ENCODE measurements at regions not wholly inside any gene's neighbourhood (a gene's known extent, or its start where the extent isn't known, plus 50 kb on each side); places are given as distances from the start of the nearest gene placed in this dataset.
"Not testable (repeated sequence)": the region's sequence is repeated elsewhere in the genome, so short reads cannot be mapped to it uniquely, and the experiment has no call there.

- TF ChIP-seq, protein P1, sequence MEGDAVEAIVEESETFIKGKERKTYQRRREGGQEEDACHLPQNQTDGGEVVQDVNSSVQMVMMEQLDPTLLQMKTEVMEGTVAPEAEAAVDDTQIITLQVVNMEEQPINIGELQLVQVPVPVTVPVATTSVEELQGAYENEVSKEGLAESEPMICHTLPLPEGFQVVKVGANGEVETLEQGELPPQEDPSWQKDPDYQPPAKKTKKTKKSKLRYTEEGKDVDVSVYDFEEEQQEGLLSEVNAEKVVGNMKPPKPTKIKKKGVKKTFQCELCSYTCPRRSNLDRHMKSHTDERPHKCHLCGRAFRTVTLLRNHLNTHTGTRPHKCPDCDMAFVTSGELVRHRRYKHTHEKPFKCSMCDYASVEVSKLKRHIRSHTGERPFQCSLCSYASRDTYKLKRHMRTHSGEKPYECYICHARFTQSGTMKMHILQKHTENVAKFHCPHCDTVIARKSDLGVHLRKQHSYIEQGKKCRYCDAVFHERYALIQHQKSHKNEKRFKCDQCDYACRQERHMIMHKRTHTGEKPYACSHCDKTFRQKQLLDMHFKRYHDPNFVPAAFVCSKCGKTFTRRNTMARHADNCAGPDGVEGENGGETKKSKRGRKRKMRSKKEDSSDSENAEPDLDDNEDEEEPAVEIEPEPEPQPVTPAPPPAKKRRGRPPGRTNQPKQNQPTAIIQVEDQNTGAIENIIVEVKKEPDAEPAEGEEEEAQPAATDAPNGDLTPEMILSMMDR (IDR thresholded peaks at IDR 0.05): no peak
- no peak for DNase-seq (ENCODE audit: low spot score)
- Histone ChIP-seq H3K36me3 (no peaks in the 10 kb centered on the region), H3K4me3 (no peak overlapping the region), H3K27me3 (no peaks in the 10 kb centered on the region), H3K4me1 (no peaks in the 10 kb centered on the region), H3K9me3 (no peaks in the 10 kb centered on the region), H3K27ac (no peak overlapping the region)
Measured at GRCh38 chr10:4150676-4151075, 365.7 kb upstream of the KLF6 start.

DNA sequence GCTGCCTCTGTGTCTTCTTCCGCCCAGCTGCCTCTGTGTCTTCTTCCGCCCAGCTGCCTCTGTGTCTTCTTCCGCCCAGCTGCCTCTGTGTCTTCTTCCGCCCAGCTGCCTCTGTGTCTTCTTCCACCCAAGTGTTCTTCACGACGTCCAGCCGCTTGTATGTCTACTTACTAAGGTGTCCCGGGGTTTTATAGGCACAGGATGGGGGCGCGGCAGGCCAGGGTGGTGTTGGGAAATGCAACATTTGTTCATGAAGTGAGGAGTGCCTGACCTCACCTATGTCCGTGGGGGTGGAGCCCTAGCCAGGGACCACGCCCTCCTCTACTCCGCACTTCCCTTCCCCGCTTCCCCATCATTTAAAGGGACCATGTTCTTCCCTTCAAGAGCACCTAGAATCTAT lies 364.5 kb upstream of the KLF6 start:
- H3K27ac ChIP-seq; H3K4me3 ChIP-seq; H3K9me3 ChIP-seq; DNase-seq (ENCODE audit: low spot score); H3K27me3 ChIP-seq; H3K4me1 ChIP-seq; H3K36me3 ChIP-seq: not testable (repeated sequence)

- Histone ChIP-seq H3K36me3 (no peaks in the 10 kb centered on the region), H3K27me3 (no peaks in the 10 kb centered on the region), H3K4me3 (no peak overlapping the region), H3K27ac (no peak overlapping the region), H3K4me1 (no peaks in the 10 kb centered on the region), H3K9me3 (no peaks in the 10 kb centered on the region)
- TF ChIP-seq, protein P1 (IDR thresholded peaks at IDR 0.05): no peak
- no peak for DNase-seq (ENCODE audit: low spot score)
Measured at GRCh38 chr10:4147245-4147644, 362.2 kb upstream of the KLF6 start.

DNA sequence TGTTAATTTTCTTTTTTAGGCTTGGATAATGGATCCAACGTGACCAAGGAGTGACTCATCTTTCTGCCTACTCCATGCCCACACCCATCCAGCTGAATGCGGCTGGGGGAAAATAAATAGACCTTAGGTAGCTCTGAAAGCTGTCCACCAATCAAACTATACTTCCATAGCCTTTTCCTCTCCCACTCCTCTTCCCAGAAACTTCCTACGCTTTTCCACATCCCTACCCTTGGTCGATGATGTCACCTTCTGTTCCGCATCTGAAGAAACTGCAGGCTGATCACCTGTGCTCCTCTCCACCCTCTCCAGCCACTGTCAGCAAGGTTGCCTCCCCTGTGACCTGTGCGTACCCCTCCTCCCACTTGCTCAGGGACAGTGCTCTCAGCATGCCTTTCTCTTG lies 359.8 kb upstream of the KLF6 start:
- Histone ChIP-seq H3K27me3 (no peaks in the 10 kb centered on the region), H3K27ac (no peak overlapping the region), H3K4me3 (no peak overlapping the region), H3K36me3 (no peaks in the 10 kb centered on the region), H3K9me3 (peaks cover 4 to 20% of the 10 kb centered on the region in 2 donors), H3K4me1 (no peaks in the 10 kb centered on the region)
- TF ChIP-seq, protein P1 (IDR thresholded peaks at IDR 0.05): no peak
- no peak for DNase-seq (ENCODE audit: low spot score)

DNA sequence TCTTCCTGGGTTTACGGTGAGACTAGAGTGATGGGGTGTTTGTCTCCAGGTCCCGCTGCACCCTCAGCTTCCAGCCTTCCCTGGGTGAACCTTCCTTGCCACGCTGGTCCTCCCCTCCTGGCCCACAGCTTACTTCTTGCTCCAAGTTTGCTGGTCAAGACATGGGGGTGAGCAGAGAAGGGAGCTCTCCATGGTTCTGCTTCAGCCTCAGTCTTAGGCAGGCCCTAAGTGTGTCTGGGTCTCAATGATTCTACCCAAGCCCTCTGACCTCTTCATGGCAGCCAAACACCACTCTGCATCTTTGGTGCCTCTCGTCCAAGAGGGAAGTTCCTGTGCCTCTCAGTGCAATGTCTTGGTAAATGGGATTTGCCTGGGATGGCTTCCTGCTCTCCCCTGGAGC lies 356.5 kb upstream of the KLF6 start:
- Histone ChIP-seq H3K36me3 (no peaks in the 10 kb centered on the region), H3K4me3 (no peak overlapping the region), H3K4me1 (no peaks in the 10 kb centered on the region), H3K27me3 (no peaks in the 10 kb centered on the region), H3K9me3 (peaks cover 4 to 20% of the 10 kb centered on the region in 2 donors), H3K27ac (no peak overlapping the region)
- TF ChIP-seq, protein P1 (IDR thresholded peaks at IDR 0.05): no peak
- no peak for DNase-seq (ENCODE audit: low spot score)

DNA sequence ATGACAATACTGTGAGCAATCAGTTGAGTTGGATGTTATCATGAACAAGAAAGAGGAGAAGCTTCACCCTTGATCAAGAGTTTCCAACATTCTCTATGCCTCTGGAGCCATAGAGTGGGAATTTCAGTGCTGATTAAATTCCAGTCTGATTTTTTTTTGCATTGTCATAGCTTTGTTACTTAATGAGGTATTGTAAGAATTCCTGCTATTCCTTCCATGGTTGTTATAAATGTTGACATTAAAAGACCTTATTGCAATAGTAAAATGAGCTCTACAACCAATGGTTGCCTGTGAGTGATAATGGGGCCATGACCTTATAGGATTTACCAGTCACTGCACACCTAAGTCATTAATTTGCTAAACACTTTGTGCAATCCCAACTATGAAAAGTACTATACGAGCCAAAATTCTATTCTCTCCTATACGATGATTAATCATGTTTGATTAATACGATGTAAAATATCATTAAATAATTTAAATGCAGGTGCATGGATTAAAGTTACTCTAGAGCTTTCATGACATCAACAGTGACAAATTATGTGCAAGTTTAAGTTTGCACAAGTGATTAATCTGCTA lies 353.2 kb upstream of the KLF6 start:
- TF ChIP-seq, protein P1 (IDR thresholded peaks at IDR 0.05): no peak
- no peaks in the 10 kb centered on the region for H3K27me3 ChIP-seq
- H3K36me3 ChIP-seq: no peaks in the 10 kb centered on the region
- no peak for DNase-seq (ENCODE audit: low spot score)
- H3K27ac ChIP-seq: no peak overlapping the region
- no peak overlapping the region for H3K4me3 ChIP-seq
- H3K4me1 ChIP-seq: no peaks in the 10 kb centered on the region
- H3K9me3 ChIP-seq: peaks cover 4 to 20% of the 10 kb centered on the region in 2 donors

Measured in right atrium auricular region (tissue), 2 donors.